Esophagus squamous epithelium (tissue), 5 donors: ENCODE measurements at regions not wholly inside any gene's neighbourhood (a gene's known extent, or its start where the extent isn't known, plus 50 kb on each side); places are given as distances from the start of the nearest gene placed in this dataset.

Experiments used
- DNase-seq: peaks from one replicate; lab custom pipeline; 2025; lab: John Stamatoyannopoulos, UW
- H3K27ac ChIP-seq, 4 donors: fragments of 200-600 bp; sonication (generic); one replicate each; pipeline ENCODE4 v1.5.1; 2016 to 2019; ENCODE audit warnings: mild to moderate bottlenecking in 1 of 4
- H3K27me3 ChIP-seq, 4 donors: fragments of 200-600 bp; sonication (generic); 1 replicate in 3 of 4; 2 replicates in 1 of 4; pipeline versions ENCODE4 v1.5.1 to v1.6.0; 2017 to 2021; ENCODE audit warnings: antibody characterized with exemption in 1 of 4
- H3K36me3 ChIP-seq, 3 donors: fragments of 200-600 bp; sonication (generic); one replicate each; pipeline ENCODE4 v1.5.1; 2016 to 2019
- H3K4me1 ChIP-seq, 3 donors: fragments of 200-600 bp; sonication (generic); one replicate each; pipeline ENCODE4 v1.5.1; 2017 to 2019
- H3K4me3 ChIP-seq, 4 donors: fragments of 200-600 bp; sonication (generic); 1 replicate in 3 of 4; 2 replicates in 1 of 4; pipeline ENCODE4 v1.5.1; 2016 to 2019; ENCODE audit warnings: mild to moderate bottlenecking in 2 of 4, moderate library complexity in 1 of 4
- H3K9me3 ChIP-seq, 3 donors: fragments of 200-600 bp; sonication (generic); one replicate each; pipeline ENCODE4 v1.5.1; 2016 to 2019
- POLR2A ChIP-seq, 4 donors: fragments of 450-650 bp; IDR thresholded peaks; one replicate each; pipeline ENCODE4 v1.6.1; 2017; ENCODE audit warnings: antibody characterized with exemption in 4 of 4, mild to moderate bottlenecking in 4 of 4, moderate library complexity in 3 of 4
- WGBS, 2 donors: methylation state at CpG; one replicate each; pipeline ENCODE4 v1.1.5; 2018; 5-methylcytosine and 5-hydroxymethylcytosine counted together
- intact Hi-C: fragments of 100-400 bp; cut with DNase I; formaldehyde crosslinking; loops from one replicate; pipeline ENCODE4 v1.15.0; 2022
- TF ChIP-seq, protein P1 (sequence below), 6 experiments: fragments of 450-650 bp in 4 of 6; fragments of 200-600 bp in 2 of 6; sonication (generic) in 2 of 6; IDR thresholded peaks; one replicate each; pipeline ENCODE4 v1.5.1; 2016 to 2019; ENCODE audit warnings: antibody characterized with exemption in 6 of 6, mild to moderate bottlenecking in 4 of 6, moderate library complexity in 4 of 6
- donor health status: DM: yes; HTN: yes; CAD: no.

DNA sequence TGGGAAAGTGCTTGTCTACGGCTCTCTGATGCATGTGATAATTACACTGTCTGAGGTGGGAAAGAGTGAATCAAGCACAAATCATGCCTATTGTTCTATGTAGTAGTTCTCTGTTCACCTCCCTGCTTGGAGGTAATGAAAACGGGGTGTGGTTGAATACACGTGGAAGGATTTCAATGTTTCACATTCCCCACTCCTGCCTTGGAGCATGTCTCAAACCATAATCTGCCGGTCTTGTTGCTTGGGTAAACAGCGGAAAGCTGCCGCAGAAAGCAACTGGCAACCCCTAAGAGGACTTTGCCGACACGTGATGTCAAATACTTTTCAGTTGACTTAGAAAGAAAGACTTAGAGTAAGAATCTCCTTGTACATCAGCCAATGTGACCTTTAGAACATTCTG is 63.5 kb upstream of the MOCS2 start:
- DNase-seq: no peak
- Histone ChIP-seq H3K36me3 (no peaks in the 10 kb centered on the region), H3K9me3 (no peaks in the 10 kb centered on the region), H3K27me3 (no peaks in the 10 kb centered on the region), H3K27ac (no peak overlapping the region), H3K4me3 (no peak overlapping the region), H3K4me1 (peaks cover 0 to 15% (median 0%) of the 10 kb centered on the region in 3 donors)
- TF ChIP-seq, protein P1, sequence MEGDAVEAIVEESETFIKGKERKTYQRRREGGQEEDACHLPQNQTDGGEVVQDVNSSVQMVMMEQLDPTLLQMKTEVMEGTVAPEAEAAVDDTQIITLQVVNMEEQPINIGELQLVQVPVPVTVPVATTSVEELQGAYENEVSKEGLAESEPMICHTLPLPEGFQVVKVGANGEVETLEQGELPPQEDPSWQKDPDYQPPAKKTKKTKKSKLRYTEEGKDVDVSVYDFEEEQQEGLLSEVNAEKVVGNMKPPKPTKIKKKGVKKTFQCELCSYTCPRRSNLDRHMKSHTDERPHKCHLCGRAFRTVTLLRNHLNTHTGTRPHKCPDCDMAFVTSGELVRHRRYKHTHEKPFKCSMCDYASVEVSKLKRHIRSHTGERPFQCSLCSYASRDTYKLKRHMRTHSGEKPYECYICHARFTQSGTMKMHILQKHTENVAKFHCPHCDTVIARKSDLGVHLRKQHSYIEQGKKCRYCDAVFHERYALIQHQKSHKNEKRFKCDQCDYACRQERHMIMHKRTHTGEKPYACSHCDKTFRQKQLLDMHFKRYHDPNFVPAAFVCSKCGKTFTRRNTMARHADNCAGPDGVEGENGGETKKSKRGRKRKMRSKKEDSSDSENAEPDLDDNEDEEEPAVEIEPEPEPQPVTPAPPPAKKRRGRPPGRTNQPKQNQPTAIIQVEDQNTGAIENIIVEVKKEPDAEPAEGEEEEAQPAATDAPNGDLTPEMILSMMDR (IDR thresholded peaks at IDR 0.05): no peak
- TF ChIP-seq POLR2A (IDR thresholded peaks at IDR 0.05): no peak
- intact Hi-C loops: loop anchor here (5.0 kb wide), 1 partner anchor 1044 kb away; no protein-coding TSS in a partner anchor
- WGBS, 2 donors: 40 to 57% methylated on average over 7 to 8 of the region's 8 CpGs

DNA sequence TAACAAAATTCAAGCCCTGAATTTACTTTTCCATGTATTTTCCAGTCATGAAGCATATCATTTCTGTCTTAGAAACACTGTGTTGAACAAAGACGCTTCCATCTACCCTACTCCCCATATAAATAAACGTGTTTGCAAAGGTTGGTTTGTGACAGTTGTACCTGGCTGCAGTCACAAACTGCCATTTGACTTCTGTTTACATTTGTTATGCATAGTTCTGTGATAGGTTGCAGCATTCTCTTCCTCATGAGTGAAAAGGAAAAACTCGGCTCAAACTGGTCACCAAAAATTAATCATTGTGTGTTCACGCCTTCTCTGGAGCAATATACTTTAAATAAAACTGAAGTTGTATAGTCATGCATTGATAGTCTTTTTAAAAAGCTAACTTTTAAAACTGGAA is 69.3 kb upstream of the MOCS2 start:
- TF ChIP-seq POLR2A (IDR thresholded peaks at IDR 0.05): no peak
- TF ChIP-seq, protein P1 (IDR thresholded peaks at IDR 0.05): no peak
- no peak for DNase-seq
- WGBS, 2 donors: 67 to 76% methylated on average over 4 of the region's 4 CpGs
- intact Hi-C loops: no loop called here
- no peak overlapping the region for H3K27ac ChIP-seq
- no peaks in the 10 kb centered on the region for H3K27me3 ChIP-seq
- no peaks in the 10 kb centered on the region for H3K36me3 ChIP-seq
- H3K9me3 ChIP-seq: no peaks in the 10 kb centered on the region
- H3K4me3 ChIP-seq: no peak overlapping the region
- H3K4me1 ChIP-seq: no peaks in the 10 kb centered on the region

DNA sequence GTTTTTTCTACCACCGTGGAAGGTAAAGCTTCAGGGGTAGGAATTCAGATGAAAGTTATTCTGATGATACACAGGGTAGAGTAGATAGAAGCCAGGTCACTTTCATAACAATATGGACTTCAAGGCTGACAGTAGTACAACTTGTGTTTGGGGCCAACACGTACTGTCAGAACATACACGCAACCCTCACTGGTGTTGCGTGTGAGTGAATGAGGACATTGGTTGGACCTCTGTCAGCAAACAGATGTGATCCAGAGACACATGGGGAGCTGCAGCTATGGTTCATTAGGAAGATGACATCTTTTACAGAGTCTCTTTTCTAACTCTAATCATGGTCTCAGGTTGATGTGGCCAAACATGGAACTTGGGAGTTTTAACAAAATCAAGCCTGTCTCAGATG is 70.1 kb upstream of the MOCS2 start:
- H3K4me1 ChIP-seq: no peaks in the 10 kb centered on the region
- no peak for DNase-seq
- no peak for TF ChIP-seq POLR2A (IDR thresholded peaks at IDR 0.05)
- TF ChIP-seq, protein P1 (IDR thresholded peaks at IDR 0.05): no peak
- intact Hi-C loops: no loop called here
- no peaks in the 10 kb centered on the region for H3K27me3 ChIP-seq
- H3K9me3 ChIP-seq: no peaks in the 10 kb centered on the region
- 74 to 89% methylated on average over 4 of the region's 4 CpGs for WGBS, 2 donors
- H3K36me3 ChIP-seq: no peaks in the 10 kb centered on the region
- H3K27ac ChIP-seq: no peak overlapping the region
- no peak overlapping the region for H3K4me3 ChIP-seq

DNA sequence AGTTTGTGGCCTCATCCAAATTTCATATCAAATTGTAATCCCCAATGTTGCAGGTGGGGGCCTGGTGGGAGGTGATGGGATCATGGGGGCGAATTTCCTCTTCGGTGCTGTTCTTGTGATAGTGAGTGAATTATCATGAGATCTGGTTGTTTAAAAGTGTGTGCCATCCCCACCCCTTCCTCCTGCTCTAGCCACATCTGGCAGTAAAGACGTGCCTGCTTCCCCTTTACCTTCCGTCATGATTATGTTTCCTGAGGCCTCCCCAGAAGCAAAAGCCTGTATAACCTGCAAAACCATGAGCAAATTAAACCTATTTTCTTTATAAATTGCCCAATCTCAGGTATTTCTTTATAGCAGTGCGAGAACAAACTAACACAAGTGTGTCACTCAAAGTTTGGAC is 71.0 kb upstream of the MOCS2 start:
- H3K4me3 ChIP-seq: no peak overlapping the region
- intact Hi-C loops: no loop called here
- TF ChIP-seq, protein P1 (IDR thresholded peaks at IDR 0.05): no peak
- no peak for TF ChIP-seq POLR2A (IDR thresholded peaks at IDR 0.05)
- no peaks in the 10 kb centered on the region for H3K9me3 ChIP-seq
- H3K27ac ChIP-seq: no peak overlapping the region
- H3K36me3 ChIP-seq: no peaks in the 10 kb centered on the region
- no peak for DNase-seq
- H3K27me3 ChIP-seq: no peaks in the 10 kb centered on the region
- 71 to 79% methylated on average over 5 of the region's 5 CpGs for WGBS, 2 donors
- H3K4me1 ChIP-seq: no peaks in the 10 kb centered on the region

DNA sequence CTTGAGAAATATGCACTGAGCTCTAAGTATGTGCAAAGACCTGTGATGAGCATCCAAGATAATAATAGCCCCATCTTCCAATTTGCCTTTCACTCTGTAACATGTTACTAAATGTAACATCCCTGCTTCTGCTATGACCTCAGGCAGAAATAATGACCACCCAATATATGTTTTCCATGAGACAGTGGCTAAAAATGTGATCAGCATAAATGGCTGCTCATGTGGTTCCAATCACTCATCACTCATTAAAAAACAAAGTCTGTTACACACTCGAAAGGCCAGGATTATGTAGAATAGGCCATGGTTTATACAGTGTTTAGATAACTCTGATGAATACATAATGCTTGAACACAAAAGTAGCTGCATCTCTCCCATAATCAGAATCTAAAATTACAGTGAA is 71.4 kb upstream of the MOCS2 start:
- no peaks in the 10 kb centered on the region for H3K4me1 ChIP-seq
- no peaks in the 10 kb centered on the region for H3K27me3 ChIP-seq
- 54 to 65% methylated on average over 1 of the region's 1 CpG for WGBS, 2 donors
- no peak for DNase-seq
- intact Hi-C loops: no loop called here
- H3K36me3 ChIP-seq: no peaks in the 10 kb centered on the region
- no peak for TF ChIP-seq POLR2A (IDR thresholded peaks at IDR 0.05)
- TF ChIP-seq, protein P1 (IDR thresholded peaks at IDR 0.05): no peak
- H3K4me3 ChIP-seq: no peak overlapping the region
- no peaks in the 10 kb centered on the region for H3K9me3 ChIP-seq
- H3K27ac ChIP-seq: no peak overlapping the region
